Pancreas (tissue), 10 donors: ENCODE measurements at regions not wholly inside any gene's neighbourhood (a gene's known extent, or its start where the extent isn't known, plus 50 kb on each side); places are given as distances from the start of the nearest gene placed in this dataset.

Experiments
- ATAC-seq, 4 donors: fragments of 200-7000 bp; cut with Tn5 transposase; one replicate each; pipeline versions ENCODE4 v1.8.0 to v1.9.1; 2020; ENCODE audit warnings: mild to moderate bottlenecking in 4 of 4, moderate library complexity in 4 of 4
- DNase-seq, 6 donors: peaks; one replicate each; pipeline ENCODE4 v3.0.0-alpha.2; 2020
- FAIRE-seq: peaks from 2 replicates; lab custom pipeline; 2012; peaks lifted over from hg19 to GRCh38; lab: Jason Lieb, UNC
- H3K27ac ChIP-seq, 4 donors: fragments of 200-600 bp; sonication (generic); 1 replicate in 3 of 4; 2 replicates in 1 of 4; pipeline versions ENCODE4 v1.5.0 to v1.8.0; 2020
- H3K27me3 ChIP-seq, 4 donors: fragments of 200-600 bp; one replicate each; pipeline ENCODE4 v1.8.0; 2021
- H3K36me3 ChIP-seq, 3 donors: fragments of 200-600 bp; sonication (generic) in 1 of 3; one replicate each; pipeline versions ENCODE4 v1.5.0 to v1.8.0; 2020 to 2021
- H3K4me1 ChIP-seq, 3 donors: fragments of 200-600 bp; one replicate each; pipeline ENCODE4 v1.8.0; 2021
- H3K4me3 ChIP-seq, 4 donors: fragments of 200-600 bp; sonication (generic) in 2 of 4; one replicate each; pipeline versions ENCODE4 v1.5.0 to v1.8.0; 2020 to 2021
- H3K9me3 ChIP-seq, 4 donors: fragments of 200-600 bp; one replicate each; pipeline ENCODE4 v1.8.0; 2021
- CTCF ChIP-seq, 4 donors: fragments of 200-600 bp; sonication (generic) in 3 of 4; IDR thresholded peaks; one replicate each; pipeline versions ENCODE4 v1.5.0 to v1.8.0; 2021; ENCODE audit warnings: antibody characterized with exemption in 4 of 4
- WGBS, 2 donors: extraction: QIAGEN DNeasy Blood & Tissue Kit; methylation state at CpG; one replicate each; pipeline ENCODE4 v1.1.7; 2013; 5-methylcytosine and 5-hydroxymethylcytosine counted together
- intact Hi-C, 3 donors: fragments of 100-400 bp; cut with DNase I; formaldehyde crosslinking; loops; one replicate each; pipeline versions ENCODE4 v1.11.1 to v1.14.2; 2022
- donor health status: healthy with polysubstance abuse.
- donor health status: DM: no; HTN: no; CAD: no; lungs with moderate emphysema.
- donor health status: DM: no; HTN: no; CAD: no.
- donor health status: control.
- donor health status: control.
- donor health status: Bipolar disorder and iron deficiency.
- donor health status: DM: yes; HTN: yes; CAD: no.
- donor health status: DM: no; HTN: no; CAD: no.
- donor health status: DM: no; HTN: no; CAD: no.
- donor health status: DM: yes; HTN: yes; CAD: no.

- DNase-seq (no peak), ATAC-seq (no peak), FAIRE-seq (no peak)
- no peaks in the 10 kb centered on the region for H3K4me1 ChIP-seq
- no peaks in the 10 kb centered on the region for H3K36me3 ChIP-seq
- TF ChIP-seq CTCF (IDR thresholded peaks at IDR 0.05): no peak
- H3K9me3 ChIP-seq: no peaks in the 10 kb centered on the region
- H3K27ac ChIP-seq: no peak overlapping the region
- intact Hi-C loops: no loop called here
- H3K27me3 ChIP-seq: no peaks in the 10 kb centered on the region
- H3K4me3 ChIP-seq: no peak overlapping the region
Observed at GRCh38 chr4:125541836-125542385, 227.2 kb downstream of the FAT4 start.

- Histone ChIP-seq H3K36me3 (no peaks in the 10 kb centered on the region), H3K27ac (no peak overlapping the region), H3K9me3 (no peaks in the 10 kb centered on the region), H3K4me1 (no peaks in the 10 kb centered on the region), H3K4me3 (no peak overlapping the region), H3K27me3 (no peaks in the 10 kb centered on the region)
- no peak for FAIRE-seq
- WGBS, 2 donors: 82 to 90% methylated on average over 15 of the region's 15 CpGs
- peak in 1 of 6 donors; percentile 30 for DNase-seq
- TF ChIP-seq CTCF (IDR thresholded peaks at IDR 0.05): no peak
- ATAC-seq: no peak
- intact Hi-C loops: no loop called here
Observed at GRCh38 chr4:125546272-125546671, 231.5 kb downstream of the FAT4 start.

- WGBS, 2 donors: 67 to 76% methylated on average over 4 of the region's 4 CpGs
- no peaks in the 10 kb centered on the region for H3K27me3 ChIP-seq
- H3K27ac ChIP-seq: no peak overlapping the region
- TF ChIP-seq CTCF (IDR thresholded peaks at IDR 0.05): no peak
- no peaks in the 10 kb centered on the region for H3K4me1 ChIP-seq
- no peak for DNase-seq
- no peak overlapping the region for H3K4me3 ChIP-seq
- FAIRE-seq: no peak
- H3K9me3 ChIP-seq: no peaks in the 10 kb centered on the region
- no peak for ATAC-seq
- H3K36me3 ChIP-seq: no peaks in the 10 kb centered on the region
- intact Hi-C loops: no loop called here
Observed at GRCh38 chr4:125547836-125548235, 233.1 kb downstream of the FAT4 start.

GRCh38 chr4:125550769-125551168 lies 236.0 kb downstream of the FAT4 start:
- no peak overlapping the region for H3K27ac ChIP-seq
- 51 to 55% methylated on average over 5 of the region's 5 CpGs for WGBS, 2 donors
- H3K4me3 ChIP-seq: no peak overlapping the region
- no peak for TF ChIP-seq CTCF (IDR thresholded peaks at IDR 0.05)
- no peaks in the 10 kb centered on the region for H3K27me3 ChIP-seq
- H3K9me3 ChIP-seq: no peaks in the 10 kb centered on the region
- no peaks in the 10 kb centered on the region for H3K36me3 ChIP-seq
- no peak for FAIRE-seq
- H3K4me1 ChIP-seq: no peaks in the 10 kb centered on the region
- intact Hi-C loops: no loop called here
- DNase-seq: no peak
- no peak for ATAC-seq

GRCh38 chr4:125551466-125551865 lies 236.7 kb downstream of the FAT4 start:
- Histone ChIP-seq H3K9me3 (no peaks in the 10 kb centered on the region), H3K27ac (no peak overlapping the region), H3K36me3 (no peaks in the 10 kb centered on the region), H3K27me3 (no peaks in the 10 kb centered on the region), H3K4me3 (no peak overlapping the region), H3K4me1 (no peaks in the 10 kb centered on the region)
- TF ChIP-seq CTCF (IDR thresholded peaks at IDR 0.05): no peak
- DNase-seq (no peak), FAIRE-seq (no peak), ATAC-seq (no peak)
- 50 to 71% methylated on average over 2 of the region's 2 CpGs for WGBS, 2 donors
- intact Hi-C loops: no loop called here
